ELR (cell line): ENCODE measurements at regions not wholly inside any gene's neighbourhood (a gene's known extent, or its start where the extent isn't known, plus 50 kb on each side); places are given as distances from the start of the nearest gene placed in this dataset.

Experiments used
- DNase-seq: peaks from one replicate; pipeline ENCODE4 v3.0.0-alpha.2; 2015; ENCODE audit warnings: low read depth

- DNase-seq, result no peak
Observed at GRCh38 chr2:239495175-239495574, 94.4 kb upstream of the HDAC4 start.

- no peak for DNase-seq
Observed at GRCh38 chr2:239494578-239494977, 93.8 kb upstream of the HDAC4 start.

DNA sequence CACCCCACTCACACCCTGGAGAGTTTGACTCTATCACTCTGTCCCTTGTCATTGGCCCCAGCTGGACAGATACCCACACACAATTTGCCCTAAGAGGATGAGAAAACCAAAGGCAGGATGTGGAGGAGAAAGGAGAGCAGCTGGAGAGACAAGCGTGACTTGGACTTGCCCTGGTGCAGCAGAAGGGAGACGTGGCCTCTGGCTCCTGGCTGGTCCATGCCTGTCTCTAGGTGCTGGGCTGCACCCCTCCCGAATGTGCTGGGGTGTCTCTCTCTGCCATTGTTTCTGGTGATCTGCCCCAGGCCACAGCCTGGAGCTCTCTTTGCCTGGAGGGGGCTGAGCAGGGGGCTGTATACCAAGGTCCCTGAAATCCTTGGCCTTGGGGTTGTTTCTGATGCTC, 88.7 kb upstream of the HDAC4 start:
- no peak for DNase-seq

DNA sequence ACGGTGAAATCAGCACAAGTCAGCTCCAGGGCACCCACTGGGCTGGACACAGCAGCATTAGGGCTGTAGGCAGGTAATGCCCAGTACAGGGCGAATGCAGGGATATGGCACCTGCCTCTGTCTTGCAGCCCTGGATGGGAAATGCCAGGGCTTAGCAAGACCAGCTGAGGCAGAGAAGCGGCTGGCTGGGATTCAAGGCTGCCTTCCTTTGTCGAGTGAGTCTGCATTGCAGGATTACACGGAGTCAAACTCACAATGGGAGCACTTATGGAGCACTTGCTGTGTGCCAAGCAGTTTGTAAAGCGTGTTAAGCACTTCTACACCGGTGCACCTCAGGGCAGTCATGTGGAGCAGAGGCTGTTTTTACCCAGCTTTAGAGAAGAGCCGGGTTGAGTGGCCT, 87.3 kb upstream of the HDAC4 start:
- DNase-seq, result no peak

- DNase-seq, result no peak
Observed at GRCh38 chr2:239487272-239487671, 86.5 kb upstream of the HDAC4 start.

- no peak for DNase-seq
Observed at GRCh38 chr2:239485622-239486021, 84.8 kb upstream of the HDAC4 start.

DNA sequence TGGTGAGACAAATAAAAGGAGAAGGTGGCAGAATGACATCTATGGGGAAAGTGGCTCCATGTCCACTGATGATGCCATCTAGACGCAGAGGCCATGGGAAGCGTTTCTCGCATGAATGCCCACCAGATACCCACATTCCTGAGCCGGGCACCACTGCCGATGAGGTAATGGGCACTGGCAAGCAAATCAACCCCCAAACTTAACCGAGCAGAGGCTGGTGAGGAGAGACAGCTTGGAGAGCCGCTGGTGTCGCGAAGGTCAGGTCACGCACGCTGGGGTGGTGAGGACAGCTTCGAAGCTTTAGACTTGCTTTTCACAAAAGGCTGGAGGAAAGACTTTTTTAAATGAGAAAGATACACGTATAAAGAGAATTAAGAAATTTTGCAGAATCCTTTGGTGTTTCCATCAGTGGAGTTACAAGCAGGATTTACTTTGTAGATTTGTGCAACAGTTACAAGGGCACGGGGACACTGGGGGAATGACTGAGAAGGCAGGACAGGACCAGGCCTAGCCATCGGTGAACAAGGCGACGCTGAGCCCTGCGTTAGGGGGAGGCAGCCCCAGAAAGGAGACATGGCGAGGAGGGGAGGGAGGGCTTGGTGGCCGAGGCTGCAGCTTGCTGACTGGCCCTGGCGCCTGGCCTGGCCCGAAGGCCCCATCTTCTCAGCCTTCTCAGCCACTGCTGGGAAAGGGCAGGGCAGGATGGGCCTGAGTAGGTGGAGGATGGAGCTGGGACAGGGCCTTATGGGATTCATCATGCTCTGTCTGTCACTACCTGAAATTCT, 83.9 kb upstream of the HDAC4 start:
- no peak for DNase-seq

GRCh38 chr2:239482778-239483712, 82.2 kb upstream of the HDAC4 start:
- no peak for DNase-seq

DNA sequence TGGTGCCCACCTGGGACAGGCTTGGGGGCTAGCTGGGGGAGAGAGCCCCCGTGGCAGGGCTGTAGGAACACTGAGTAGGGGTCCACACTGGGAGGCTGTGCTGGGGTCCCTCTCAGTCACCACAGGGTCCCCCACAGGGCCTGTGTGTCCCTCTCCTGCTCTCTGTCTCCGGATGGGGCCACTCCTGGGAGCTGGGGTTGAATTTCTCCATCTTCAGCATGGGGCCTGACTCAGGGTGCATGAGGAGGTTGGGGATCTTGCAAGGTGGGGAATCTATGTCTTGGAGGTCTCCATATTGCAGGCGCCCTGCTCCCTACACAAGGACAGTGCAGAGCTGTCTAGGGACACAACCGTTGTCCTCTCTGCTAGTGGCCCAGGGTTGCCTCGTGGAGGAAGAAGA, 78.7 kb upstream of the HDAC4 start:
- no peak for DNase-seq

DNA sequence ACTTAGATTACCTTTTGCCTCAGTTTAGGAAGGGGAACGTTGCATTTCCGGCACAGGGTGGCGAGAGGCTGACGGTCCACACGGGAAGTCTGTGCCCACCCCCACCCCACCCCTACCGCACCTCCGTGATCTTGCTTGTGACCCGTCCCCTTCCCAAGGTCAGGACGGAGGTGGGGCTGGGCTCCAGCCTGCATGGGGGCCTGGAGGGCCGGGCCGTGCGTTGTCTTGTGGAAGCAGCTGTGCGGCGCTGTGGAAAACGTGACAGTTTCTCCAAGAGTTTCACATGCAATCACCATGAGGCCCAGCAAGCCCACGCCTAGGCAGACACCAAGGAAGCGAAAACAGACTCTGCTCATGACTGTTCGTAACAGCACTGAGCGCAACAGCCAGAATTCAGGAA, 76.8 kb upstream of the HDAC4 start:
- no peak for DNase-seq

DNA sequence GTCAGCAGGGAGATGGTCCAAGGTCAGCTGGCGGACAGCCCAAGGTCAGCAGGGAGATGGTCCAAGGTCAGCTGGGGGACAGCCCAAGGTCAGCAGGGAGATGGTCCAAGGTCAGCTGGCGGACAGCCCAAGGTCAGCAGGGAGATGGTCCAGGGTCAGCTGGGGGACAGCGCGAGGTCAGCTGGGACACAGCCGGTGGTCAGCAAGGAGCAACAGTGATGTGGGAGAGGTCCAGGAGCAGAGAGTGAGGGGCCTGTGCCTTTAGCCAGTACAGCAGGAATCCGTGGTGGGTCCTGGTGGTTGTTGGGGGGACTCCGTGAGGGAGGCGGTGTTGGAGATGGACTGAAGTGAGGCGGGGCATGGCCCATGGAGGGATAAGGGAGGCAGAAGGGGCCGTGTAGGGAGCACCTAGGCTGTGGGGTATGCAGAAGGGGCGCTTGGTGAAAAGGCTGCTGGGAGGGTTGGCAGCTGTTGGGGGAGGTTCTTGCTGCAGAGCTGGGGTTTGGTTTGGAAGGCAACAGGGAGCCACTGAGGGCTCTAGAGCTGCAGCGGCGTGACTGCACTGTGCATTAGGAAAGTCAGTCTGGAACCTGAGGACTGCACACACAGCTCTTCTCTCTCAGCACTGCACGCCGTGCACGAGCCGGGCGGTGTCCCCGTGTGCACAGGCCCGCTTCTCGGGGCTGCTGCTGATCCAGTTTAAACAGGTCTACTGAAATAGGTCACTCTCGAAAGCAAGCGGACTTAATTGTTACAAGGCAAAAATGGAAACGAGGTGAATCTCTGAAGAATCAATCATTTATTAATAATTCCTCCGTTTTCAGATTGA, 76.2 kb upstream of the HDAC4 start:
- no peak for DNase-seq

DNA sequence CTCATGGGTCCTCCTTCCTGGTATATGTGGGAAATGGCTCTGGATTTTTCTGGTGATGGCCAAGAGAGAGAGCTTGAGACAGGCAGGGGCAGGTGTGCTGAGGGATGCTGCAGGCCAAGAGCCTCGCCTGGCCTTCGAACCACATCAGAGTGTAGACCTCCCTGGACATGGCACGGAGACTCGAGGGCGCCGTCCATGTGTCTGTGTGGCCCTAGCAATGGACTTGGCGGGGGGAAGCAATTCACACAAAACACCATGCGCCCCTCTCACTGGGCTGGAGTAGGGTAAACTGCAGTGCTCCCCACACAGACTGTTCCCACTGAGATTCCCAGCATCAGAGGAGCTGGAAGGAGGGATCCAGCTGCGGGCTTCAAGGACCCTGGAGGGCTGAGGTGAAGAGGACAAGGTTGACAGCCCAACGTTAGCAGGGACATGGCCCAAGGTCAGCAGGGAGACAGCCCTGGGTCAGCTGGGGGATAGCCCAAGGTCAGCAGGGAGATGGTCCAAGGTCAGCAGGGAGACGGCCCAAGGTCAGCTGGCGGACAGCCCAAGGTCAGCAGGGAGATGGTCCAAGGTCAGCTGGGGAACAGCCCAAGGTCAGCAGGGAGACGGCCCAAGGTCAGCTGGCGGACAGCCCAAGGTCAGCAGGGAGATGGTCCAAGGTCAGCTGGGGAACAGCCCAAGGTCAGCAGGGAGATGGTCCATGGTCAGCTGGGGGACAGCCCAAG, 75.4 kb upstream of the HDAC4 start:
- DNase-seq, result no peak

GRCh38 chr2:239475161-239476028, 74.6 kb upstream of the HDAC4 start:
- no peak for DNase-seq

DNA sequence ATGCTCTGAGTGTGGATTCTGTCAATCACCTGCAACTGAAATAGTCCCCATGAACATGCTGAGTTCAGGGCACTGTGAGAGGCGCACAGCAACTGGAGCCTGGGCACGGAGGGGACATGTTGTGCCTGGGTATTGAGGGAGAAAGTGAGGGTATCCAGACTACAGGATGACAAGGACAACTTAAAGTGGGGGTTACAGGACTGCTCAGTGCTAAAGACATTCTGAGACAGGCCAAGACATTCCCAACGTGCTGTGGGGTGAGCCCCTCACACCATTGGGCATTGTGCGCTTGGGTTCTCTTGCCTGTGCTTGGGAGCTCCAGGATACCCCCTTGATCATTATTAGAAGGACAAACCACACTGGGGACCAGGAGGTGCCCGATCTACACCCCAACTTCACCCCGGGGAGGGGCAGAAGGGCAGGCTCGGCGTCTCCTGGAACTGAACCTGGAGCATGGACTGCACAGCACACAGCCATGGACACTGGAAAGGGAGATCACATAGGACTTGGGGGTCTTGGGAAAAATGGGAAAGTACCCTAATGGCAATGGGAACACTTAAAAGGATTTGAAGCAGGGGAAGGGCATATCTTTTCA, 72.5 kb upstream of the HDAC4 start:
- DNase-seq, result no peak

DNA sequence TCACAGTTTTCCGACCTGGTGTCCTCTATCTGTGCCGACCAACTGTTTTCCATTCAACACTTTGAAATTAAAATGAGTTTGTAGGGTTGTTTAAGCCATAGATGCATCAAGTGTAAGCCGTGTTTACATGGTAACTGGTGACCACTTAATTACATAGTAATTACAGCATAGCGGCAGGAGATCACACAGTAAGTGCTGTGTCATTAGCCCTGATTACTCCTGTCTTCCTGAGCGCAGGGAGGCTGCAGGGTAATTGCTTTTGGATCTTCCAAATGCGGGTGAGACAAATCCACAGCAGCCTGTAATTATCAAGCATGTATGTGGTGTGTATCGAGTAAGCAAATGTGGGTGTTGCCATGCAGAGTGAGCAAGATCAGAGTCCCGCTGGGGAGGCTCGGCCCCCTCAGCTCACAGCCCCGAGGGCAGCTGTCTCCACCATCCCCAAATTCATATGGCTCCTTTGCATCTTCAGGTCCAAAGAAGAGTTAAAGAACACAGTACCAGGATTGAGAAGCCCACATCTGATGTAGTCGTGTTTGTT, 71.5 kb upstream of the HDAC4 start:
- no peak for DNase-seq

DNA sequence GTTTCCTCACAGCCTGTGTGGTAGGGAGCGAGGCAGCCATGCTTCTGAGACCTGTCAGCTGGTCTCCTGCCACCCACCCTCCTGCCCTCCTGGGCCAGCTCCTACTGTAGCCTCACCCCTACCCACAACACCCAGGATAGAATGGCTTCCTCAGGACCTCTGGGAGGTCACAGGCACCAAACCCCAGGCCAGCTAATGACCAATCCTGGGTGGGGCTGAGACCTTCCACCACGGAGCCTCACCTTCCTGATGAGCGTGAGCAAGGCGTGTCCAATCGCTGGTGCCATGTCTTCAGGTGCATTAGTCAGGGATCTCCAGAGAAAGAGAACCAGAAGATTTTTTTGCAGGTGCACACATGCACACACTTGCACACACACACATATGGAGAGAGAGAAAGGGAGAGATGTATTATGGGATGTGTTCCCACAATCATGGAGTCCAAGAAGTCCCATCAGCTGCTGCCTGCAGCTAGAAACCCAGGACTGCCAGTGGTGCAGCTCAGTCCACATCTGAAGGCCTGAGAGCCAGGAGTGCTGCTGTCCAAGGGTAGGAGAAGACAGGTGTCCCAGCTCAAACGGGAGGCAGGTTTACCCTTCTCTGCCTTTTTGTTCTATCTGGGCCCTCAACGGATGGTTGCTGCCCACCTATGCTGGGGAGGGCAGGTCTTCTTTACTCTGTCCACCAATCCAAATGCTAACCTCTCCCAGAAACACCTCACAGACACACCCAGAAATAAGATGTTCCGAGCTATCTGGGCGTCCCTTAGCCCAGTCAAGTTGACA, 70.4 kb upstream of the HDAC4 start:
- DNase-seq, result no peak

- no peak for DNase-seq
Observed at GRCh38 chr2:239470151-239470900, 69.5 kb upstream of the HDAC4 start.
